Heart left ventricle (tissue), 13 donors: ENCODE measurements at regions not wholly inside any gene's neighbourhood (a gene's known extent, or its start where the extent isn't known, plus 50 kb on each side); places are given as distances from the start of the nearest gene placed in this dataset.

Experiments used
- POLR2A ChIP-seq, 2 donors: fragments of 450-650 bp; IDR thresholded peaks; one replicate each; pipeline ENCODE4 v1.6.1; 2017; ENCODE audit warnings: antibody characterized with exemption in 2 of 2, mild to moderate bottlenecking in 2 of 2, moderate library complexity in 2 of 2
- TF ChIP-seq, protein P1 (sequence below), 12 donors: fragments of 200-600 bp; sonication (generic) in 4 of 12; IDR thresholded peaks; one replicate each; pipeline versions ENCODE4 v1.5.0 to v1.8.0; 2018 to 2022; ENCODE audit warnings: antibody characterized with exemption in 12 of 12, mild to moderate bottlenecking in 5 of 12
- donor health status: ischemic (EF 13 %, LVEDD 7.1; RV severe dilation, severe dysfunction).
- donor health status: DM: no; HTN: yes; CAD: no.
- donor health status: DM: no; HTN: no; CAD: no.
- donor health status: ischemic (EF 25% LVEDD 6.9; RV normal size, moderate dysfunction).
- donor health status: ischemic (EF 25% LVEDD 5.7; RV mildly dilated, moderate dysfunction).
- donor health status: ischemic (EF 35%, LVEDD 5.7; RV mildly dilated, moderate dysfunction).
- donor health status: nonischemic (EF 11% LVEDD 7.7; RV severe dilation, severe dysfunction).
- donor health status: DM: yes; HTN: yes; CAD: no.
- donor health status: PGD.
- donor health status: ischemic (EF 29% LVEDD 5.4; RV normal size, mild dysfunction).
- donor health status: nonischemic (EF 23%, LVEDD 6.1; RV moderate dilation, normal function).

DNA sequence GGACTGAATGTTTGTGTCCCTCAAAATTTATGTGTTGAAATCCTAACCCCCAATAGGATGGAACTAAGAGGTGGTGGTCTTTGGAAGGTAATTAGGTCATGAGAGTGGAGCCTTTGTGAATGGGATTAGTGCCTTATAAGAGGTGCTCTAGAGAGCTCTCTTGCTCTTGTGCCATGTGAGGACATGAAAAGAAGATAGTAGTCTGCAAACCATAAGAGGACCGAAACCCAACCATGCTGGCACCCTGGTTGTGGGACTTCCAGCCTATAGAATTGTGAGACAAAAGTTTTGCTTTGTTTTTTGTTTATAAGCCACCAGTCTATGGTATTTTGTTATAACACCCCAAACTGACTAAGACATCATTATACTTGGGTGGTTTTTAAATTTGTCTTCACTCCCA, 417.1 kb downstream of the ANKRD50 start:
- TF ChIP-seq POLR2A (IDR thresholded peaks at IDR 0.05), result no peak
- TF ChIP-seq, protein P1, sequence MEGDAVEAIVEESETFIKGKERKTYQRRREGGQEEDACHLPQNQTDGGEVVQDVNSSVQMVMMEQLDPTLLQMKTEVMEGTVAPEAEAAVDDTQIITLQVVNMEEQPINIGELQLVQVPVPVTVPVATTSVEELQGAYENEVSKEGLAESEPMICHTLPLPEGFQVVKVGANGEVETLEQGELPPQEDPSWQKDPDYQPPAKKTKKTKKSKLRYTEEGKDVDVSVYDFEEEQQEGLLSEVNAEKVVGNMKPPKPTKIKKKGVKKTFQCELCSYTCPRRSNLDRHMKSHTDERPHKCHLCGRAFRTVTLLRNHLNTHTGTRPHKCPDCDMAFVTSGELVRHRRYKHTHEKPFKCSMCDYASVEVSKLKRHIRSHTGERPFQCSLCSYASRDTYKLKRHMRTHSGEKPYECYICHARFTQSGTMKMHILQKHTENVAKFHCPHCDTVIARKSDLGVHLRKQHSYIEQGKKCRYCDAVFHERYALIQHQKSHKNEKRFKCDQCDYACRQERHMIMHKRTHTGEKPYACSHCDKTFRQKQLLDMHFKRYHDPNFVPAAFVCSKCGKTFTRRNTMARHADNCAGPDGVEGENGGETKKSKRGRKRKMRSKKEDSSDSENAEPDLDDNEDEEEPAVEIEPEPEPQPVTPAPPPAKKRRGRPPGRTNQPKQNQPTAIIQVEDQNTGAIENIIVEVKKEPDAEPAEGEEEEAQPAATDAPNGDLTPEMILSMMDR (IDR thresholded peaks at IDR 0.05), result no peak
